HL-60 (cell line): ENCODE measurements at regions not wholly inside any gene's neighbourhood (a gene's known extent, or its start where the extent isn't known, plus 50 kb on each side); places are given as distances from the start of the nearest gene placed in this dataset.
A peak's percentile ranks its signal among the peaks of the same experiment; 100 is the strongest.

Source experiments
- DNase-seq, 2 experiments: peaks; one replicate each; pipeline ENCODE4 v3.0.0-alpha.2; 2010 to 2020; ENCODE audit warnings: low read depth in 1 of 2, low spot score in 1 of 2
- H3K27ac ChIP-seq: fragments of 250-450 bp; sonication (Bioruptor Pico); replicated peaks from 2 replicates; pipeline ENCODE4 v1.5.1; 2020; ENCODE audit warnings: mild to moderate bottlenecking, moderate library complexity
- H3K27me3 ChIP-seq: fragments of 250-450 bp; sonication (Bioruptor Pico); 2 replicates; pipeline ENCODE4 v1.5.1; 2021; ENCODE audit warnings: mild to moderate bottlenecking, moderate library complexity; ENCODE audit not compliant: insufficient read depth, poor library complexity, severe bottlenecking
- H3K4me3 ChIP-seq: replicated peaks from 2 replicates; pipeline ENCODE4 v1.5.1; 2011; ENCODE audit warnings: mild to moderate bottlenecking, control low read depth, low read length; ENCODE audit not compliant: insufficient read depth
- CTCF ChIP-seq: IDR thresholded peaks from one replicate; pipeline ENCODE4 v1.5.1; 2011; ENCODE audit warnings: low read length, control low read depth, inconsistent platforms; ENCODE audit not compliant: insufficient read depth
- GABPA ChIP-seq: IDR thresholded peaks from 2 replicates; pipeline ENCODE4 v1.6.1; 2012; ENCODE audit warnings: low read depth
- POLR2AphosphoS5 ChIP-seq: IDR thresholded peaks from 2 replicates; pipeline ENCODE4 v1.6.1; 2012; ENCODE audit warnings: low read depth
- SPI1 ChIP-seq: IDR thresholded peaks from 2 replicates; pipeline ENCODE4 v1.6.1; 2012; ENCODE audit warnings: low read depth, mild to moderate bottlenecking, borderline replicate concordance
- TF ChIP-seq, protein P1 (sequence below): IDR thresholded peaks from 2 replicates; pipeline ENCODE4 v1.6.1; 2012; ENCODE audit warnings: low read depth; ENCODE audit not compliant: insufficient replicate concordance

GRCh38 chr6:141884850-141885249 is 247.9 kb upstream of the GJE1 start:
- Histone ChIP-seq H3K27ac (no peak overlapping the region), H3K27me3 (no peaks in the 10 kb centered on the region), H3K4me3 (no peak overlapping the region)
- DNase-seq = no peak
- no peak for TF ChIP-seq SPI1
- TF ChIP-seq, protein P1, sequence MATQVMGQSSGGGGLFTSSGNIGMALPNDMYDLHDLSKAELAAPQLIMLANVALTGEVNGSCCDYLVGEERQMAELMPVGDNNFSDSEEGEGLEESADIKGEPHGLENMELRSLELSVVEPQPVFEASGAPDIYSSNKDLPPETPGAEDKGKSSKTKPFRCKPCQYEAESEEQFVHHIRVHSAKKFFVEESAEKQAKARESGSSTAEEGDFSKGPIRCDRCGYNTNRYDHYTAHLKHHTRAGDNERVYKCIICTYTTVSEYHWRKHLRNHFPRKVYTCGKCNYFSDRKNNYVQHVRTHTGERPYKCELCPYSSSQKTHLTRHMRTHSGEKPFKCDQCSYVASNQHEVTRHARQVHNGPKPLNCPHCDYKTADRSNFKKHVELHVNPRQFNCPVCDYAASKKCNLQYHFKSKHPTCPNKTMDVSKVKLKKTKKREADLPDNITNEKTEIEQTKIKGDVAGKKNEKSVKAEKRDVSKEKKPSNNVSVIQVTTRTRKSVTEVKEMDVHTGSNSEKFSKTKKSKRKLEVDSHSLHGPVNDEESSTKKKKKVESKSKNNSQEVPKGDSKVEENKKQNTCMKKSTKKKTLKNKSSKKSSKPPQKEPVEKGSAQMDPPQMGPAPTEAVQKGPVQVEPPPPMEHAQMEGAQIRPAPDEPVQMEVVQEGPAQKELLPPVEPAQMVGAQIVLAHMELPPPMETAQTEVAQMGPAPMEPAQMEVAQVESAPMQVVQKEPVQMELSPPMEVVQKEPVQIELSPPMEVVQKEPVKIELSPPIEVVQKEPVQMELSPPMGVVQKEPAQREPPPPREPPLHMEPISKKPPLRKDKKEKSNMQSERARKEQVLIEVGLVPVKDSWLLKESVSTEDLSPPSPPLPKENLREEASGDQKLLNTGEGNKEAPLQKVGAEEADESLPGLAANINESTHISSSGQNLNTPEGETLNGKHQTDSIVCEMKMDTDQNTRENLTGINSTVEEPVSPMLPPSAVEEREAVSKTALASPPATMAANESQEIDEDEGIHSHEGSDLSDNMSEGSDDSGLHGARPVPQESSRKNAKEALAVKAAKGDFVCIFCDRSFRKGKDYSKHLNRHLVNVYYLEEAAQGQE = no peak
- no peak for TF ChIP-seq GABPA
- TF ChIP-seq POLR2AphosphoS5 = no peak
- no peak for TF ChIP-seq CTCF

GRCh38 chr6:141878686-141879085 is 254.0 kb upstream of the GJE1 start:
- peak in 1 of 2 experiments; percentile 4 for DNase-seq
- TF ChIP-seq, protein P1 = no peak
- no peak for TF ChIP-seq CTCF
- TF ChIP-seq POLR2AphosphoS5 = no peak
- TF ChIP-seq SPI1 = no peak
- TF ChIP-seq GABPA = no peak
- H3K27me3 ChIP-seq = no peaks in the 10 kb centered on the region
- H3K4me3 ChIP-seq = no peak overlapping the region
- H3K27ac ChIP-seq = no peak overlapping the region

DNA sequence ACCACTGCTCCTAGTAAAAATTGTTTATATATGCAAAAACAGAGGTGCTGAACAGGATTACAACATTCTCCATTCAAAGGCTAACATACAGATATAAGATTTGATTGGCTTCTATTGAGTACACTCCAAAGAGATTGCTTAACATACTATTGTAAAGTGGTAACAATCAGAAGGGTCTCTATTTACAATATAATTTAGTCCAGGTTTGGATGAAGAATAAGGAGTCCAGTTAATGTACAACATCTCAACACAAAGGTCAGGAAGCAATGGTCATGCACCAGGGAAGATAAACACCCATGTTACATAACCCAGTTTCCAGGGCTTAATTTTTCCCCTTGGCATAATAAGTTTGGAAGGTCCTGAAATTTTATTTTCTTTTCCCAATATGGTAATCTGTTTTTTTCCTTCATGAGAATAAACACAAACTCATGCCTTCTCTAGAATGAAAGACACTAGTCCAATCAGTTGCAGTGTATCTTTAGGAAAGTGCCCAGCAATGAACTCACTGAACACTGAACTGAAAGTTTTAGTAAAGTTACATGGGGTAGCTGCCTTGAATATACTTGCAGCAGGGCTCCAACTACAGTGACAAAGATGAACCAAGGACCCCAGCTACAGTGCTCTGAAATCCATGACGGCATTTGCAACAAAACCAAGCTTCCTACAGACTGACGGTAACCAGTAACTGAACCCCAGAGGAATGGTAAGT is 255.3 kb upstream of the GJE1 start:
- no peaks in the 10 kb centered on the region for H3K27me3 ChIP-seq
- H3K27ac ChIP-seq = no peak overlapping the region
- H3K4me3 ChIP-seq = no peak overlapping the region
- TF ChIP-seq CTCF (no peak), SPI1 (no peak), GABPA (no peak), POLR2AphosphoS5 (no peak)
- TF ChIP-seq, protein P1 = no peak
- DNase-seq = no peak
